HG03457 (cell line): ENCODE measurements at regions not wholly inside any gene's neighbourhood (a gene's known extent, or its start where the extent isn't known, plus 50 kb on each side); places are given as distances from the start of the nearest gene placed in this dataset.

ENCODE experiments used
- ATAC-seq: cut with Tn5 transposase; IDR thresholded peaks from one replicate; pipeline ENCODE4 v1.9.1; 2021; ENCODE audit warnings: moderate number of reproducible peaks; ENCODE audit not compliant: unreplicated experiment

DNA sequence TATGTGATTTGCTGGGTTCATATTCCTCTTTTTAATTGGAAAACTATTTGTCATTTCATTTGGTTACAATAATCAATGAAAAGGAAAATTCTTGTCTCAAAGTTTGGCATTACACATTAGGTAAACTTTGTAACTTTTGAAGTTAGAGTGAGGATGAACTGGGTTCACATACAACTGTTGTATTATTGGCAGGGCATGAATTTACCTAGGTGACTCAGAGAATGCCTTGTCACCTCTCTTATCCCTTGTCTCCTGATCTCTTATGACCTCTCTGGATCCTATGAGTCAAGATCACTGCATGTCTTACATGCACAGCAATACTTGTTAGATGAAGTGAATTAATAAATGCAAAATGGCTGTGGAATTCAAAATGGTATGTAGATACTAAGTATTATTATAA lies 563.4 kb upstream of the GCFC2 start:
- no peak for ATAC-seq

DNA sequence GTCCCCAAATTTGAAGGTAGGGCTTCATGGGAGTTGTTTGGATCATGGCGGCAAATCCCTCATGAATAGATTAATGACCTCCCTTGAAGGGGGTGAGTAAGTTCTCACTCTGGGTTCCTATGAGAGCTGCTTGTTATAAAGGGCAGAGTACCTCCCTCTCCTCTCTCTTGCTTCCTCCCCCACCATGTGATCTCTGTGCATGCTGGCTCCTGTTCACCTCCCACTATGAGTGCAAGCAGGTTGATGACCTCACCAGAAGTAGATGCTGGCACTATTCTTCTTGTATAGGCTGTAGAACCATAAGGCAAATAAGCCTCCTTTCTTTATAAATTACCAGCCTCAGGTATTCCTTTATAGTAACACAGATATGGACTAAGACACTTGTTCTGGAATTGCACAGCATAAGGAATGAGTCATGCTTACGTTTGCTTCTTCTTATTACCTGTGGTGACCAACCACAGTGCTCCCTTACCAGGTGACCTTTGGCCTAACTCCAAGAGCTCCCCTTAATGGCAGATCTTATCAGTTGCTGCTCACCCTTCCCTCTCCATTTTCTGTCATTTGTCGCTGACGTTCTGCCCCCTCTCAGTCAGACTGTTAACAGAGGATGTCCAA lies 559.5 kb upstream of the GCFC2 start:
- no peak for ATAC-seq

DNA sequence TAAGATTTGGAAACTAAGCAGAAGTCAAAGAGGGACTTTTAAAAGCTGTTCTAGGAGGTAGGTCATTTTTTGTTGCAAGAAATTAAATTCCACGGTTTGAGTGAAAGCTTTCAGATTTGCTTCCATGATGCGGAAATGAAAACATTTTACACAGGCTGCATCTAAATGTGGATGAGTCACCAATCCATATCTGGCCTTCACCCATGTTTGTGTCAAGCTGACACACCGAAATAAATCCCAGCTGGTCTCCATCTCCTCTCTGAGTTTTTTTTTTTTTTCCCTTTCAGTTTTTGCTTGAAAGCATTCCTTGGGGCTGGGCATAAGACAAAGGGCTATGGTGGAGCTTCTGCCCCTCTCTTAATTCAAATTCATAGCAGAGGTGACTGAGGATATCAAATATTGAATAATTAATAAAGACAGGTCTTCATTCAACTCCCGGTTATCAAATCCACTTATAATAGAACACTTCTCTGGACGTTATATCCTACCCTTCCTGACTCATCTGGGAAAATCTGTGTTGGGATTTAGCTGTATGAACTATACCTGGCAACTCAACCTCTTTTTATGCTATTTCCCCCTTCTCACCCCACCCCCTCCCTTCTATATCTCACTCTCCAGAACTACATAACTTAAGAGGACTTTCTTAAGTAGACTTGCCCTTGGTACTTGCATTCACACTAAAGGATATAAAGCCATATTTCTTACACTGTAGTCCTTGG lies 558.3 kb upstream of the GCFC2 start:
- ATAC-seq: no peak

DNA sequence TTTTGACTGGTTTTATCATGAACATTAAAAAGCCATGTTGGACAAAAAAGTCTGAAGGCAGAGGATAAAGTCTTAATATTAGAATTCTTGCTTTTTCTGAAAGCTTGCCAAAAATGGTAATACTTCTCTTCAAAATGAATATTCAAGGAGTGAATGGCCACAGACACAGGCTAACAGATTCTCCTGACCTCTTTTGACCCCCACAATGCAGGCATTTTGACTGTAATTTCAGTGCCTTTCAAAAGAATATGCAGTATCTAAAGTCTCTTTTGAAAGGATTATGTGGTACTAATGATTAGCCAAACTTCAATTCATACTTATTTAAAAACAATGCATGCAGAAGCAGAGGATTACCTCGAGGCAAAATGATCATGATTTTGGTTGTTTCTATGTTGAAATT lies 557.8 kb upstream of the GCFC2 start:
- ATAC-seq: no peak

DNA sequence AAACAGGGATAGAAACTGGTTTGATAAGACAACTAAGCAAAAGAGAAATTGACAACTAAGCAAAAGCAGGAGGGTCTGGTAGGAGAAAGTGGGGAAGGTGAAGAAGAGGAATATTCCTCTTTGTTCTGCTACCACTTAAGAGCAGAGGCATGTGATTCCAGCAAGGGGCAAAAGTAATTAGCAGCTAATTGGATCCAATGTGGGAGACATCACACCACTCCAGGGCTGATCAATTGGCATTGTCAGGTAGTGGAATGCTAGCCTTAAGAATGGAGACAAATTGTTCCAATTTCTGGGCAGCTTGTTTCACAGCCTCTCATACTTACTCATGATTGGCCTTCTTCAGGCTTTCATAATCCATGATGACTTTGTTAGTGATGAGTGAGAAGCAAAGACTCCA lies 547.1 kb upstream of the GCFC2 start:
- no peak for ATAC-seq

DNA sequence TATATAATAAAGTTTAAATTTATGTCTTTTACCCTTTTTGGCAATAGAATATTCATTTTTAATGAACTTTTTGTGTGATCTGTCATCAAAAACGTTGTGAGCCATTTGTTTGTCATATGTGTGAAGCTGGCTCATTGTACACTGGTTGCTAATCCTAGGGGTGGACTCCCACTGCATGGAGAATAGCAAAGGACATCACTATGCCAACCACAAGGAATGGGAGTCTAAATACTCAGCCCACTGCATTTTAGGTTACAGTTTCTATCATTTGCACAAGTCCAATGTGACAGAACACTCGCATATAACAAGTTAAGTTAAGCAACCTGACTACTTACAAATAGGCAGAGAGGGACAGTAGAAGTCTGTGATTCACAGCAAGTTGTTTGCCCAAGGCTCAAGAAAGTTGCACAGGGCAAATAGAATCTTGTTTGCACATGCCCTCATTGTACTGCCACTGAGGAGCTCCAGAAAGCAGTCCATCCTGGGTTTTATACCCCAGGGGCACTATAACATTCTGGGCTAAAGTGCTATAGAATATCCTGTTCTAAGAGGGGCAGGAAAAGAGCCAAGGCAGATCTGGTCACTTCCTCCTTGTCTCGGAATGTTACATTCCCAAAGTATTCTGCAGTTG lies 545.9 kb upstream of the GCFC2 start:
- no peak for ATAC-seq

DNA sequence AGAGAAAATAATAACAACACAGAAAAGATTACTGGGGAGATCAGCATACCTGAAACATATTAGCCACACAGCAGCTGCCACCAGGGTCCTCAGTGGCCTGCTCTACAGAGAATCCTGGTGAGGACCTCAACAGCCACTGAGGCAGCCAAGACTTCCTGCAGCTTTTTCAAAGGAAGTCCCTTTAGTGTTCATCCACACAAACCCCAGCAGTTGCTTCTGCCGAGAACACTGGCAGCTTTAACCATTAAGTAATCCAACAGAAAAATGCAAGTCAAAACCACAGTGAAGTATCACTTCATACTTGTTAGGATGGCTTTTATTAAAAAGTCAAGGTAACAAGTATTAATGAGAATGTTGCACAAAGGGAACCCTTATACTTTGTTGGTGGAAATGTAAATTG lies 542.0 kb upstream of the GCFC2 start:
- no peak for ATAC-seq

DNA sequence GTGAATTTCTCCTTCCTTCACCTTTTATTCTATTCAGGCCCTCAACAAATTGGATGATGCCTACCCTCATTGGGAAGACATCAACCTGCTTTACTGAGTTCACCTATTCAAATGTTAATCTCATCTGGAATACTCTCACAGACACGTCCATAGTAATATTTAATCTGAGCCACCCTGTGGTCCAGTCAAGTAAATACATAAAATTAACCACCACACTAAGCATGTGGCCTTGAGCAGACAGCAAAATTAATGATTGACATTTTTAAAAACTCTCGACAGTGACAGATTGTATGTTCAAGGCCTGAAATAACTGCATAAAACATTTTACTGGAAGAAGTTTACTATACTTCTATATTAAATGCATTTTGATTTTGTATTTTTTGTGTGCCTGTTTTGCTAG lies 540.6 kb upstream of the GCFC2 start:
- no peak for ATAC-seq

DNA sequence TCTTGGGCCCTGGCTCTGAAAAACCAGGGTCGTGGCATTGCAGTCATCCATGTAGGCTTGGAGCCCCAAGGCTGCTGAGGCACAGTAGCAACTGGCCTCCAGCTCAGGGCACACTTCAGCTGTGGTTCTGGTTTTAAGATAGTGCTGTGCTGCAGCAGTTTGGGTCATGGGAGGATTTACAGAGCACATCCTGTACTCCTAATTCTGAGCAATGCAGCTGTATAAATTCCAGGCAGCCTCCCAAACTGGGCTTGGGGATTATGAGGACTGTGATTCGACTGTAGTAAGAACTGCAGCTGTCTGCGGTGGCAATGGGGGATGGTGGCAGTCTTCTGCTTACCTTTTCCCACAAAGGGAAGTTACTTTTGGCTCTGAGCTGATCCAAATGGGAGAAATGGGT lies 536.3 kb upstream of the GCFC2 start:
- ATAC-seq: no peak

DNA sequence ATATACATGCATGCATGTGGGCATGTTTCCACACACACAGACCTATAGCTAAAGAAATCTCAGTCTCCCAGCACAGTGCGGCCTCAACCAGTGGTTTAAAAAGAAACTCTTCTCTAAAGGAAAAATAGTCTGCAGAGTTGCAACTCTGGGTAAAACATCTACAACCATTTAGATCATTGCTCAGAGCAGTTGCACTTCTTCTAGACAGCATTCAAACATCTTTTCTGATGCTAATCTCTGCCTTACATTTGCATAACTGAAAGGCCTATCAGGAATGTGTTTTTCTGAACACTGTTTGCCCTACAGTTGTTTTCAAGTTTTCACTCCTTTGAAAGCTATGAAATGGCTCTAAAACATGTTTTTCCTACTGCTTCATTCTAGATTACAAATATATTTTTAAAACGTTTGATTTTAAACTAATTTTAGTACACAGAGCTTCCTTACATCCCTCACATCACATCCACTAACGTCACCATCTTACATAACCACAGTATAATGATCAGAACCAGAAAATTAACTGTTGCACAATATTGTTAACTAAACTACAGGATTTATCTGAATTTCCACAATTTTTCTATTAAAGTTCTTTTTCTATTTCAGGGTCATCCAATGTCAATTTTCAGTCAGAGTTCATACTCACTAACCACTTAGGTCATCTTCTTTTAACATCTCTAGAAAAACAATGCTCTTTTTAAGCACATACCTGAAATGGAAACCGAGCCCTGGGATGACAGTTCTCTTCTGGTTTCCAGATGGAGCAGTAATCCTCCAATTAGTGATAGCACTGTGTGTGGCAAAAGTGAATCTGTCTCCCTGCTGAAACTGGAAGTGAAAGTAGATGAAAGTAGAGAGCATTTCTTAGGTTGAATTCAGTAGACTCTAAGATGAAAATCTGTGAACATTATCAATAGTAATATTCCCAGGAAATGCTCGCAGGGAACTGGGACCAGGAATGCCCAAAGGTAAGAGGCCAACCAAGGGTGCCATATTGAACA lies 501.6 kb upstream of the GCFC2 start:
- ATAC-seq: no peak

DNA sequence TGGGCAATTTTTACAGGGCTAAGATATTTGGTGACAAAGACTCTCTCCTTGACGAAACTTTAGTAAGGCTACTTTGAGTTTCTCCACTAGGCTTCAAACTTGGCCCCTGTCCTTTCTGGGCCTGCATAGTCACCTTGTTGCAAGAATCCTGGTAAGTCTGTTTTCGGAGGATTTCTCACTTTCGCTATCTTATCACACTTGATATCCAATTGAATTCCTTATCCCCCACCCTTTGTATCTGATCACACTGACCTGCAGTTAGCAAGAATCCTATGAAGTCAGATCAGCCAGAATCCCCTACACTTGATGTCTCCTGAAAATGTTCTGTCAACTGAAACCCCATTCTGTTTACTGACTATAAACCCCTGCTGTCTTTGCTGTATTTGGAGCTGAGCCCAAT lies 499.8 kb upstream of the GCFC2 start:
- ATAC-seq: no peak

DNA sequence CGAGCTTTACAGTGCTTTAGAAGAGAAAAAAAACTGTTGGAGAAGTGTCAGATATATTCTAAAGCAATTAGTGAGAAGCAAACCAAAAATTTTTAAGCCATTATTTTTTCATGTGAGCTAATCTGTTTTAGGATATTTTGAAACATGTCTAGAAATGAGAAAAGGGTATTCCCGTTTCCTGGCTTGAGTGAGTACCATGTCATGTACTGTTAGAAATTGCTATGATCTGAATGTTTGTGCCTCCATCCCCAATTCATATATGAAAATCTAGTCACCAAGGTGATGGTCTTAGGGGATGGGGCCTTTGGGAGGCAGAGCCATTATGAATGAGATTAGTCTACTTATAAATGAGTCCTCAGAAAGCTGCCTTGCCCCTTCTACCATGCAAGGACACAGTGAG lies 493.3 kb upstream of the GCFC2 start:
- no peak for ATAC-seq

DNA sequence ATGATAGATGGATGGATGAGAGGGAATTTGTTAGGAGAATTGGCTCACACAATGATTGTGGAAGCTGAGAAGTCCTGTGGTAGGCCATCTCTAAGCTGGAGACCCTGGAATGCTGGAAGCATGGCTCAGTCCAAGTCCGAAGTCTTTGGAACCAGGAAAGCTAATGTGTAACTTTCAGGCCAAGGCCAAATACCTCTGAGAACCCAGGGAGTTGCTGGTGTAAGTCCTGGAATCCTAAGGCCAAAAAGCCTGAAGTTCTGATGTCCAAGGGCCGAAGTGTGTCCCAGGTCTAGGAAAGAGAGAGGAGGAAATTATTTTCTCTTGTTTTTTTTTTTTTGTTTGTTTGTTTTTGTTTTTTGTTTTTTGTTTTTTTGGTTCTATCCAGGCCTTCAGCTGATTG lies 492.2 kb upstream of the GCFC2 start:
- no peak for ATAC-seq

DNA sequence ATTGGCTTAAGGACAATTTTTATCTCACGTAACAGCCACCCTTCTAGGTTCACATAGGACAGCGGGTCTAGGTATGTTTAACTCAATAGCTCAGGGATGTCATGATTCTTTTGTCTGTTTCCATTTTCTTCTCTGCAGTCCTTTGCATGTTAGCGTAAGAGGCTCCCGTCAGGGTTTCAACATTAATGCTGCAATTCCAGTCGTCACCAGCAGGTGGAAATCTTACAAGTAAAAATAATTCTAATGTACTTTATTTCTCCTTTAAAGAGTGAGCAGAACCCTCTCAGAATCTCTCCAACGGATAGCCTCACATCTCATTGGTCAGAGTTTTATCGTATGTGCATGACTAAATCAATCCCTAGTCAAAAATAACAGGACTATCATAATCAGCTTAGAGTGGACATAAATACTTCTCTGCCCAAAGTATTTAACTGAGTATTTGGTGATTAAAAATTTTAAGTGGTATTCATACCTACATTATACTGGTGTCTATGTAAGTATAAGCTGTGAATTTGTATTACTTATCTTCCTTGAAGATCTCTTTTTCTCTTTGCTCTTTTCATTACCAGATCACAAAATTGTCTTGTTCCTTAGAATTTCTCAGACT lies 487.2 kb upstream of the GCFC2 start:
- no peak for ATAC-seq

DNA sequence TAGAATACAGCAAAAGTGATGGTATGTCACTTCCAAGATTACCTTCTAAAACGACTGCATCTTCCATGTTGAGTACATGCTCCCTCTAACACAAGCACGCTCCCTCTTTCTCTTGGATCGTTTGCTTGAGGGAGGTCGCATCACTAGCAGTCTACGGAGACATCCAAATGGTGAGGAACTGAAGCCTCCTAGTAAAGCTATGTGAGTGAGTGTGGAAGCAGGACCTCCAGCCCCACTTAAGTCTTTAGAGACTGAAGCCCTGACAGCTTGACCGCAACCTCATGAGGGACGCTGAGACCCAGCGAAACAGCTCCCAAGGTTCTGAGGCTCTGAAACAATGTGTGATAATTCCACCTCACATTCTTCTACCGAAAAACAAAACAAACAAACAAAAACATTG lies 486.7 kb upstream of the GCFC2 start:
- ATAC-seq: no peak

DNA sequence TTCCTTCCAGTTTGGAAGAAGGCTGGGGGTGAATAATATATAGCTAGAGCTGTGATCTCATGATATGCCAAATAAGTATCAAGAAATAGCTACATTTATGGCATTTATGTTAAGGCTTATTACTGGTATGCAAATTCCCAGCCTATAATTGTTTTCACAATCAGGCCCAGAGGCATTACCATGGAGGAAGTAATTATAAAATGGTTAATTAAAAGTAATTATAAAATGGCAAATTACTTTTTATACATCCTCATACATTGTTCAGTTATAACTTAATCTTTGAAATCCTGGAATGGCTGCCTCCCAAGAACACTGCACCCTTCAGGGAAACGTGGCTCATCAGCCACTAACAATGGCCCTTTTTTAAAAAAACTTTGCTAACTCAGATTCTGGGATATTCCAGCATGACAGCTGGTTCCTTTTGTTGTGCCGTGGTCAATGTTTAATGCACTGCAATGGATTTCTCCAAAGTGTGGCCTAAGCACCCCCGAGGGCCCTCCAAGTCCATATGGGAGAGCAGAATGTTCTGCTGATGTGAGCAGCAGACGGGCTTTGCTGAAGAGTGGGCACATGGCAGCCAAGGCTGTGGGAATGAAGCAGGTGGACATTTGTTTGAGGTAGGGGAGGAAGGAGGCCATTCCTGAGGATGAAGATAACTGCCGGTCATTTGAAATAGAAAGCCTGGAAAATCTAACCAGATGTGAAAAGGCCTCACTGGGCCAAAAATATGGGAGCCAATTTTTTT lies 483.5 kb upstream of the GCFC2 start:
- ATAC-seq: no peak

DNA sequence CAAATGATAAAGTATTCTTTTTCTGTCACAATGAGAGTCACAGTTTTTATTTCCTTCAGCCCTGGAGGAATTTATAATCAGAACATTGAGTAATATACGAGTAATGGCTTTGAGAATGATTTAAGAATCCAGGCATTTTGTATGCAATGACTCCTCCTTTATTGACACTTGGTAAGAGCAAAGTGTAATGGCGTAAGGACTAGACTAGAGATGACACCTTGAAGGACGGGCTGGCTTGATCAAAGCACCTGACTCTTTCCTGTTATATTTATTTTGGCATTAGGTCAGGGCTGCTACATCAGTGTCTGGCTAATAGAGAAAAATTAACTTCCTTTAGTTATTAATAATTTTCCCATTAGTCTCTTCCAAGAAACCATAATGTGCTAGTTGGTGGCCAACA lies 482.4 kb upstream of the GCFC2 start:
- no peak for ATAC-seq

DNA sequence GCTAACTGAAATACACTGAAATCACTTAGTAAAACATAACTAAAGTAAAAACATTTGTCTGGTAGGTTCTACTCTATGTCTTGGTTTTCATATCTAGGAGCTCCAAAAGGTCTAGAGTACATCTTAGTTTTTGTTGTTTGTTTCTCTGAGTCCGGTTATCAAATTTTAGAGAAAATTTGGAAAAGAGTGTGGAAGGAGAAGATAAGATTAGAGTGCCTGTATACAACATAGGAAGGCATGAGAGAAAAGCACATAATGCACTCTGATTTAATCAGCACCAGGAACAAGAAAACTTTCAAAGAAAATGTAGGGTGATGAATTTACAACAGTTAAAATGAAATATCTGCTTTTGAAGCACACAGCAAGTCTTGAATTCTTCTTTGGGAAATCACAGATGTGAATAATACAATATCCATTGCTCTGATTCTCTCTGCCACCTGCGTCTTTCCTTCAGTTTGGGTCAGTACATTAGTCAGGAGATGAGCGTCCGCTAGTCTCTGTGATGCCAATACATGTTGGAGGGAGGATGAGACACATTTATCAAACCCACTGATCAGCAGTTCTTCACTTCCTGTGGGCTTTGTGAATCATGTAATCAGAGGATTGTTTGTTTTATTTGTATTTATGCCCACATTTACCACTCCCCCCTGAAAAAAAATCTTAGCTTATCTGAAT lies 477.8 kb upstream of the GCFC2 start:
- no peak for ATAC-seq

DNA sequence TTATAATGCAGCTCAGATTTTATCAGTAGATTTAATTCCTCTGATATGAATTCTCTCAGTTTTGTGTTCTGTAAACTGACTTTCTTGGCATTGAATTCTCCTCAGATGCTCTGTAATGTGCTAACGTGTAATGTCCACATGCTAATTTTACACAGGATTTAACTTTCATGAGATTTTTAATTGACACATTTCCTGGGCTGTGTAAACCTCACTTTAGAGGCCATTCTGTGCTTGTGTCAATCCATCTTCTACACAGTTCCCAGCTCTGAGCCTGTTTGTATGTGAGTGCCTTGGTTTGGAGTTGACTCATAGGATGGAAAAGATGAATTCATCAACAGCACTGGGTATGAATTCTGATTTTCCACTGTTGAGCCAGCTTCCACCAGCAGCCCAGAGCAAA lies 476.7 kb upstream of the GCFC2 start:
- ATAC-seq: no peak

DNA sequence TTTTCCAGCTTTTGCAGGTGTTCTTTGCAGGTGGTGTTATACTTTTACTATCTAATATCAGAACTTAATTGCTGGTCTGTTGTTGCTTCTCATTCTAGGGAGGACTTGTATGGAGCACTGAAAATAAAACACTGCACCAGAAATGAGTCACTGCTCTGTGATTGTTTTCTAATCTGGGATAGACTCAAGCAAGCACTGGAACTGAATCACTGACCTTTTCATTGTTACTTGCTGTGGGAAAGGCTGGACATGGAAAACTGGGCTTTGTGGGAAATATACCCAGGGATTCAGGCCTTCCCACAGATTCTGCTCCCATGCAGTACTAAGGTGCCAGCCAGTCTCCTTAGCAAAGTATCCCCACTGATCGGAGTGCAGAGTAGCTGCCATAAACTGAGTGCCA lies 470.0 kb upstream of the GCFC2 start:
- ATAC-seq: no peak
